HFFc6 (cell line): ENCODE measurements at regions not wholly inside any gene's neighbourhood (a gene's known extent, or its start where the extent isn't known, plus 50 kb on each side); places are given as distances from the start of the nearest gene placed in this dataset.

Experiments used
- DNase-seq: peaks from one replicate; pipeline ENCODE4 v3.0.0-alpha.2; 2018
- H3K27ac Mint-ChIP-seq: 2 replicates; pipeline ENCODE4 v1.8.0; 2020; ENCODE audit warnings: mild to moderate bottlenecking, mixed read lengths
- H3K27me3 Mint-ChIP-seq: 2 replicates; pipeline ENCODE4 v1.8.0; 2021; ENCODE audit warnings: mild to moderate bottlenecking, moderate library complexity, mixed read lengths; ENCODE audit not compliant: insufficient read depth
- H3K36me3 Mint-ChIP-seq: 2 replicates; pipeline ENCODE4 v1.8.0; 2021; ENCODE audit warnings: low read depth, mixed read lengths
- H3K4me1 Mint-ChIP-seq: 2 replicates; pipeline ENCODE4 v1.8.0; 2020; ENCODE audit warnings: low read depth, mixed read lengths
- H3K4me3 Mint-ChIP-seq: 2 replicates; pipeline ENCODE4 v1.8.0; 2020; ENCODE audit warnings: mild to moderate bottlenecking, moderate library complexity, mixed read lengths
- H3K9me3 Mint-ChIP-seq: 2 replicates; pipeline ENCODE4 v1.8.0; 2020; ENCODE audit warnings: mild to moderate bottlenecking, mixed read lengths
- TF ChIP-seq, protein P1 (sequence below): fragments of 200-600 bp; sonication (generic); IDR thresholded peaks from 2 replicates; pipeline ENCODE4 v1.5.0; 2021; ENCODE audit warnings: antibody characterized with exemption, mild to moderate bottlenecking

DNA sequence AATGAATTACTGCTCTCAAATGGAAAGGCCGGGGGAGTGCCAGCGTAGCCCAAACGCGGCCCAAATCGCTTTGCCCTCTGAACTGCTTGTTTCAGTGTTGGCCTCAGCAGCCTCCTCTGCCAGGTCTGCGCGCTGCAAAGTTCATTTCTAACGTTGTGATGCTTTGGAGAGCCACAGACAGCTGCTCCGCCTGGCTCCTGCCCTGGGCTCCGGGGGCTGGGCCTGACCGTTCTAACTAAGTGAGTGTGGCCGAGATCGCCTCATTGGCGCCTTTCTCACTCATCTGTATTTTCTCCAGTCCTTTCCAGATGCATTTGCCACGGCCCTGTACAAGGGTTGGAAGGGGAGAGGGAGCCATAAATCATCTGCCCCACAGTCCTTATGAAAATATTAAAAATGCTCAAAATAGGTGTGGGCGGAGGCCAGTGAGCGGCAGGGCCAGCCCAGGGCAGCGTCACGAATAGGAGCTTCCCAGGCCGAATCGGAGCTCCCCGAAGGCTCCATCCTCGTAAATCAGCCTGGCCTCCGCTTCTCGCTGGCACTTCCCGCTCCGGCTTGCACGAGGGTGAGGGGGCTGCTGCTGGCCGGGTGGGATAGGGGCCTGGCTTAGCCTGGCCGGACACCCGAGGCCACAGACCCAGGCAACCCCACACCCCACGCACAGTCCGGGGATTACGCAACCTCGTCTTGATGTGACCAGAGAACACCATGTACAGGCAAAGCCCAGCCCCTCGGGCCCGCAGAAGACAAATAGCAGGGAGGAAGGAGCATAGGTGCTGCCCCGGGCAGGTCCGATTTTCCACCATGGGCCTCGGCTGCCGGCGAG, 196.6 kb upstream of the DIO3 start:
- H3K4me3 Mint-ChIP-seq, result no peak overlapping the region
- TF ChIP-seq, protein P1, sequence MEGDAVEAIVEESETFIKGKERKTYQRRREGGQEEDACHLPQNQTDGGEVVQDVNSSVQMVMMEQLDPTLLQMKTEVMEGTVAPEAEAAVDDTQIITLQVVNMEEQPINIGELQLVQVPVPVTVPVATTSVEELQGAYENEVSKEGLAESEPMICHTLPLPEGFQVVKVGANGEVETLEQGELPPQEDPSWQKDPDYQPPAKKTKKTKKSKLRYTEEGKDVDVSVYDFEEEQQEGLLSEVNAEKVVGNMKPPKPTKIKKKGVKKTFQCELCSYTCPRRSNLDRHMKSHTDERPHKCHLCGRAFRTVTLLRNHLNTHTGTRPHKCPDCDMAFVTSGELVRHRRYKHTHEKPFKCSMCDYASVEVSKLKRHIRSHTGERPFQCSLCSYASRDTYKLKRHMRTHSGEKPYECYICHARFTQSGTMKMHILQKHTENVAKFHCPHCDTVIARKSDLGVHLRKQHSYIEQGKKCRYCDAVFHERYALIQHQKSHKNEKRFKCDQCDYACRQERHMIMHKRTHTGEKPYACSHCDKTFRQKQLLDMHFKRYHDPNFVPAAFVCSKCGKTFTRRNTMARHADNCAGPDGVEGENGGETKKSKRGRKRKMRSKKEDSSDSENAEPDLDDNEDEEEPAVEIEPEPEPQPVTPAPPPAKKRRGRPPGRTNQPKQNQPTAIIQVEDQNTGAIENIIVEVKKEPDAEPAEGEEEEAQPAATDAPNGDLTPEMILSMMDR, result no peak
- no peaks in the 10 kb centered on the region for H3K36me3 Mint-ChIP-seq
- peaks cover 26% of the 10 kb centered on the region for H3K27me3 Mint-ChIP-seq
- H3K9me3 Mint-ChIP-seq, result peaks cover 13% of the 10 kb centered on the region; the same call in 1 of the 2 replicates
- no peak overlapping the region for H3K27ac Mint-ChIP-seq
- no peak for DNase-seq
- H3K4me1 Mint-ChIP-seq, result no peaks in the 10 kb centered on the region

DNA sequence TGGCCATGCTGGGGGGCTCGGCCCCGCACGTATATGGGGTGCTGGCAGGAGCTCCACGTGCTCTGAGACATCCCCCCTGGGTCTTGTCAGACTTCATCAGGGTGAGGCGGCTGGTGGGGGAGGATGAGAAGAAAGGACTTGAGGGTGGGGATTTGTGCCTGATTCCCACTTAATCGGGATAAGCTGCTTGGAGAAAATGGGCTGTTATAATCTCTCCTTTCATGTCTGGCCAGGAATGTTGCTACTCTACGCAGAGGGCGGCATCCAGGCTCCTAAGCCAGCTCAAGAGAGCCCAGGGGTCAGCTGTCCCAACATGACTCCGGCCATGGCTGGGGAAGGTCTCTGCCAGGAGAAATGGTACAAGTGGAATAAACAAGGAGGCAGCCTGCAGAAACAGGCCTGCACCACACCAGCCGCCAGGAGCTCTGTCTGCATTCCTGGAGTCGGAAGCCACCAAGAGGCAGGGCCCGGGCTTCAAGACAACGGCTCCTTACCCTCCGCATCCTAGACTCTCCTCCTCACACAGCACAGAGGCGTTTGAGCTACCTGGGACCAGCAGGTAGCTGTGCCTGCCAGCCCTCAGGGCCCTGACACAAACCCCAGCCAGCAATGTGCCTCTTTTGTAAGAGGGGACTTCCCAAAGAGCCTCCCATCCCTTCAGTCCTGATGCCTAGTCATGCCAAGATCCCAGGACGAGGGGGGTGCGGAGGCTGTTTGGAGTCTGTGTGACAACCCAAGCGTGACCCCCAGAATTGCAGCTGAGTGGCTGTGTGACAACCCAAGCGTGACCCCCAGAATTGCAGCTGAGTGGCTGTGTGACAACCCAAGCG, 195.8 kb upstream of the DIO3 start:
- Mint-ChIP-seq H3K36me3 (no peaks in the 10 kb centered on the region), H3K27me3 (peaks cover 26% of the 10 kb centered on the region), H3K9me3 (peaks cover 13% of the 10 kb centered on the region; the same call in 1 of the 2 replicates), H3K4me3 (no peak overlapping the region), H3K27ac (no peak overlapping the region), H3K4me1 (no peaks in the 10 kb centered on the region)
- TF ChIP-seq, protein P1, result no peak
- DNase-seq, result no peak

DNA sequence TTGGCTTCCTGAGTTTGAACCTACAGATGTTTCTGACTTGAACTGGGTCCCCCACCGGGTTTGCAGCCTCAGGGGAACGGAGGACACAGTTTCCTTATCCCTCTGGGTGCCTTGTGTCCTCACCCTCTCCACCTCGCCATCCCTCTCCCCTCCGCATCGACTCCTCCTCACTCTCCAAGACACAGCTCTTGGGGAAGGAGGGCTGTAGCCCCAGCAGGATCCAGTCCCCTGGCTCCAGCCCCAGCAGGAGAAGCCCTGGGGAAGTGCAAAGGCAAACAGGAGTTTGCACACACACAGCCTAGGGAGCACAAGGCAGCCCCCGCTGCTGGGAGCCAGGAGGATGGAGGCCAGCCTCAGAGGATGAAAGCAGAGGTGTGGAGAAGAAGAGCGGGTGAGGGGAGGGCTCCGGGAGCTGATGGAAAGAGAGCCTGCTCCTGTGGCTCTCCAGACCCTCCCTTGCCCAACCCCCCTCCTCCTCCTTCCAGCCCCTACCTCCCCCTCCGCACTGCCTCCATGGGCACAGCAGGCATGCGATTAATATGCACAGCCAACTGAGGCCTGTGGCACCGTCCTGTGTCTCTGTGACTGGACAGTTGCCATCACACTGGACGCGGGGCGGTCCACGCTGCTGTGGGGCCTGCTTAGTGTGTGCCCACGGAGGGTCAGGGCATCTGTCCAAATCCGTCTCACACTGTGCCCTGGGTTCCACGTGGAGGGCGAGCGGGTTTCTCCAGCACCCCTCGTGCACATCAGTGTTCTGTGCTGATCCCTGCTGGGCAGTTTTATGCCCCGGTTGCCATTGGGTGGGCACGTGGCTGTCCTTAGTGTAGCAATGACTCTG, 193.7 kb upstream of the DIO3 start:
- no peak overlapping the region for H3K4me3 Mint-ChIP-seq
- peaks cover 10% of the 10 kb centered on the region; the same call in 1 of the 2 replicates for H3K9me3 Mint-ChIP-seq
- peaks cover 25% of the 10 kb centered on the region for H3K27me3 Mint-ChIP-seq
- DNase-seq, result no peak
- TF ChIP-seq, protein P1, result no peak
- H3K27ac Mint-ChIP-seq, result no peak overlapping the region
- H3K36me3 Mint-ChIP-seq, result no peaks in the 10 kb centered on the region
- no peaks in the 10 kb centered on the region for H3K4me1 Mint-ChIP-seq

DNA sequence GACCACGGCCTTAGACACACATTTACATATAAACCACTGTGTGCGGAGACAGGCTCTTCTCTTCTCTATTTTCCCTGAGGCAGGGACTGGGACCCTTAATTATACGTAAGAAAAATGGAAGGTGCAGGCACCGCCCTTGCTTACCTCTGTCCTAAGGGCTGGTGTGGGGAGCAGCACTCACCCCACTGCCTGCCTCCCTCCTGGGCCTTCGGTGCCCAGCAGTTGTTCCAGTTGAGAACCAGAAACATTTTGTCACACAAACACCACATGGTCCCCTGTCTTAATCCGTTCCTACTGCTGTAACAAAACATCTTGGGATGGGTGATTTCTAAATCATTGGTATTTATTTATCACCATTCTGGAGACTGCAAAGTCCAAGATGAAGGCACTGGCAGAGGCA, 192.7 kb upstream of the DIO3 start:
- Mint-ChIP-seq H3K9me3 (peaks cover 9% of the 10 kb centered on the region; the same call in 1 of the 2 replicates), H3K27ac (no peak overlapping the region), H3K36me3 (no peaks in the 10 kb centered on the region), H3K27me3 (peaks cover 24% of the 10 kb centered on the region), H3K4me3 (no peak overlapping the region), H3K4me1 (no peaks in the 10 kb centered on the region)
- TF ChIP-seq, protein P1, result no peak
- DNase-seq, result no peak
